Liver (tissue), 3 donors: ENCODE measurements at regions not wholly inside any gene's neighbourhood (a gene's known extent, or its start where the extent isn't known, plus 50 kb on each side); places are given as distances from the start of the nearest gene placed in this dataset.

Experiments
- ATF3 ChIP-seq: IDR thresholded peaks from 2 replicates; pipeline ENCODE4 v1.6.1; 2016; ENCODE audit warnings: antibody characterized with exemption
- CTCF ChIP-seq: fragments of 150-350 bp; IDR thresholded peaks from 2 replicates; pipeline ENCODE4 v1.5.1; 2017; ENCODE audit warnings: improper control_type of control experiment, low read depth, low read length; ENCODE audit not compliant: missing input control
- EGR1 ChIP-seq, 2 donors: IDR thresholded peaks; 2 replicates each; pipeline ENCODE4 v1.6.1; 2016 to 2018; ENCODE audit warnings: antibody characterized with exemption in 2 of 2, low read depth in 2 of 2
- FOXA2 ChIP-seq: IDR thresholded peaks from 2 replicates; pipeline ENCODE4 v1.6.1; 2016; ENCODE audit warnings: antibody characterized with exemption
- MAX ChIP-seq: IDR thresholded peaks from 2 replicates; pipeline ENCODE4 v1.6.1; 2016; ENCODE audit warnings: antibody characterized with exemption
- donor health status: healthy.
- donor health status: healthy.

GRCh38 chr11:109510316-109510715, 88.3 kb downstream of the C11orf87 start:
- TF ChIP-seq CTCF (no peak), ATF3 (no peak), EGR1 (IDR thresholded peaks at IDR 0.05; ENCODE audit: low read depth in 2 of 2) (no peak), MAX (no peak), FOXA2 (no peak)
